Testis (tissue), 2 donors: ENCODE measurements at regions not wholly inside any gene's neighbourhood (a gene's known extent, or its start where the extent isn't known, plus 50 kb on each side); places are given as distances from the start of the nearest gene placed in this dataset.

Experiments
- DNase-seq: peaks from one replicate; pipeline ENCODE4 v3.0.0-alpha.2; 2019
- H3K27ac ChIP-seq, 2 donors: fragments of 200-600 bp; sonication (generic); one replicate each; pipeline ENCODE4 v1.5.1; 2019
- H3K27me3 ChIP-seq: fragments of 200-600 bp; sonication (generic); one replicate; pipeline ENCODE4 v1.5.1; 2019
- H3K36me3 ChIP-seq: fragments of 200-600 bp; sonication (generic); one replicate; pipeline ENCODE4 v1.5.1; 2017; ENCODE audit warnings: low read depth; ENCODE audit errors: missing control alignments
- H3K4me1 ChIP-seq: fragments of 200-600 bp; sonication (generic); one replicate; pipeline ENCODE4 v1.5.1; 2019
- H3K4me3 ChIP-seq, 2 donors: fragments of 200-600 bp; sonication (generic); one replicate each; pipeline ENCODE4 v1.5.1; 2017 to 2019
- H3K9me3 ChIP-seq: fragments of 200-600 bp; sonication (generic); one replicate; pipeline ENCODE4 v1.5.1; 2017
- POLR2A ChIP-seq: fragments of 450-650 bp; IDR thresholded peaks from one replicate; pipeline ENCODE4 v1.6.1; 2017; ENCODE audit warnings: antibody characterized with exemption, mild to moderate bottlenecking, moderate library complexity
- whole genome bisulfite sequencing, 2 donors: methylation state at CpG; one replicate each; pipeline ENCODE4 v1.1.5; 2018; 5-methylcytosine and 5-hydroxymethylcytosine counted together
- intact Hi-C: fragments of 100-400 bp; cut with DNase I; formaldehyde crosslinking; loops from one replicate; pipeline ENCODE4 v1.15.1; 2023; ENCODE audit warnings: low total_unique reads
- TF ChIP-seq, protein P1 (sequence below), 3 experiments: fragments of 450-650 bp in 2 of 3; fragments of 200-600 bp in 1 of 3; sonication (generic) in 1 of 3; IDR thresholded peaks; one replicate each; pipeline ENCODE4 v1.5.1; 2016 to 2019; ENCODE audit warnings: antibody characterized with exemption in 3 of 3, mild to moderate bottlenecking in 2 of 3, moderate library complexity in 1 of 3

DNA sequence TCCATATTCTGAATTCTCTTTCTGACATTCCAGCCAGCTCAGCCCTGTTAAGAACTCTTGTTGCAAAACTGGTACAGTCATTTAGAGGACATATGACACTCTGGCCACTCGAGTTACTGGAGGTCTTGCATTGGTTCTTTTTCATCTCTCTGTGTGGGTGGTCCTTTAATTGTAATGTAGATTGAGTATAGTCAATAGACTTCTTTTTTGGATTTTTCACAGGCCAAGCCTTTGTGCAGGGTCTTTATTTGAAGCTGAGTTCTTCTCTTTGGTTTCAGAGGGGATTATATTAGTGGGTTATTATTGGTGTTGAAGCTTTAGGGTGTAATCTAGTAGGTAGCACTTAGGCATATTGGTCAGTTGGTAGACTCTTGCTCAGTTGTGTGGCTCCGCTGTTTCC lies 118.0 kb upstream of the GIMD1 start:
- no peak for DNase-seq
- no peaks in the 10 kb centered on the region for H3K9me3 ChIP-seq
- TF ChIP-seq POLR2A = no peak
- TF ChIP-seq, protein P1, sequence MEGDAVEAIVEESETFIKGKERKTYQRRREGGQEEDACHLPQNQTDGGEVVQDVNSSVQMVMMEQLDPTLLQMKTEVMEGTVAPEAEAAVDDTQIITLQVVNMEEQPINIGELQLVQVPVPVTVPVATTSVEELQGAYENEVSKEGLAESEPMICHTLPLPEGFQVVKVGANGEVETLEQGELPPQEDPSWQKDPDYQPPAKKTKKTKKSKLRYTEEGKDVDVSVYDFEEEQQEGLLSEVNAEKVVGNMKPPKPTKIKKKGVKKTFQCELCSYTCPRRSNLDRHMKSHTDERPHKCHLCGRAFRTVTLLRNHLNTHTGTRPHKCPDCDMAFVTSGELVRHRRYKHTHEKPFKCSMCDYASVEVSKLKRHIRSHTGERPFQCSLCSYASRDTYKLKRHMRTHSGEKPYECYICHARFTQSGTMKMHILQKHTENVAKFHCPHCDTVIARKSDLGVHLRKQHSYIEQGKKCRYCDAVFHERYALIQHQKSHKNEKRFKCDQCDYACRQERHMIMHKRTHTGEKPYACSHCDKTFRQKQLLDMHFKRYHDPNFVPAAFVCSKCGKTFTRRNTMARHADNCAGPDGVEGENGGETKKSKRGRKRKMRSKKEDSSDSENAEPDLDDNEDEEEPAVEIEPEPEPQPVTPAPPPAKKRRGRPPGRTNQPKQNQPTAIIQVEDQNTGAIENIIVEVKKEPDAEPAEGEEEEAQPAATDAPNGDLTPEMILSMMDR (IDR thresholded peaks at IDR 0.05) = no peak
- H3K4me3 ChIP-seq = no peak overlapping the region
- 73 to 85% methylated on average over 2 of the region's 2 CpGs for WGBS, 2 donors
- intact Hi-C loops = no loop called here
- H3K36me3 ChIP-seq = no peaks in the 10 kb centered on the region
- no peaks in the 10 kb centered on the region for H3K27me3 ChIP-seq
- H3K27ac ChIP-seq = no peak overlapping the region
- H3K4me1 ChIP-seq = no peaks in the 10 kb centered on the region

- Histone ChIP-seq H3K4me1 (no peaks in the 10 kb centered on the region), H3K27me3 (no peaks in the 10 kb centered on the region), H3K9me3 (no peaks in the 10 kb centered on the region), H3K4me3 (no peak overlapping the region), H3K36me3 (no peaks in the 10 kb centered on the region), H3K27ac (no peak overlapping the region)
- intact Hi-C loops = no loop called here
- no peak for DNase-seq
- 75 to 83% methylated on average over 3 of the region's 3 CpGs for WGBS, 2 donors
- TF ChIP-seq, protein P1 (IDR thresholded peaks at IDR 0.05) = no peak
- no peak for TF ChIP-seq POLR2A
Observed at GRCh38 chr4:106481801-106482200, 113.2 kb upstream of the GIMD1 start.

DNA sequence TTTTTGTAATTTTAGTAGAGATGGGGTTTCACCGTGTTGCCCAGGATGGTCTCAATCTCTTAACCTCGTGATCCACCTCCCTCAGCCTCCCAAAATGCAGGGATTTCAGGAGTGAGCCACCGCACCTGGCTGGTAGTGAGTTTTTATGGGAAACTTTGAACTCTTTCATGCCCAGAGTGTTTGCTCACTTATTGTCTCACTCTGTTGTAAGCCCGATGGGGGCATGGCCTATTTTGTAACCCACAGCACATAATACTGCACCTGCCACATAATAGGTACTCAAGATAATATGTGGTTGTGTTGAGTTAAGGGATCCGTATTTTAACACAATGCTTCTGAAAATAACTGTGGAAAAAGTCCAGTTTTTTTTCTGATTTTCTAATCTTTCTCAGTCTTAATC lies 109.6 kb upstream of the GIMD1 start:
- Histone ChIP-seq H3K4me1 (no peaks in the 10 kb centered on the region), H3K27me3 (no peaks in the 10 kb centered on the region), H3K36me3 (no peaks in the 10 kb centered on the region), H3K27ac (no peak overlapping the region), H3K9me3 (no peaks in the 10 kb centered on the region), H3K4me3 (no peak overlapping the region)
- DNase-seq = no peak
- WGBS, 2 donors = 89 to 94% methylated on average over 5 of the region's 5 CpGs
- TF ChIP-seq, protein P1 (IDR thresholded peaks at IDR 0.05) = no peak
- TF ChIP-seq POLR2A = no peak
- intact Hi-C loops = no loop called here

DNA sequence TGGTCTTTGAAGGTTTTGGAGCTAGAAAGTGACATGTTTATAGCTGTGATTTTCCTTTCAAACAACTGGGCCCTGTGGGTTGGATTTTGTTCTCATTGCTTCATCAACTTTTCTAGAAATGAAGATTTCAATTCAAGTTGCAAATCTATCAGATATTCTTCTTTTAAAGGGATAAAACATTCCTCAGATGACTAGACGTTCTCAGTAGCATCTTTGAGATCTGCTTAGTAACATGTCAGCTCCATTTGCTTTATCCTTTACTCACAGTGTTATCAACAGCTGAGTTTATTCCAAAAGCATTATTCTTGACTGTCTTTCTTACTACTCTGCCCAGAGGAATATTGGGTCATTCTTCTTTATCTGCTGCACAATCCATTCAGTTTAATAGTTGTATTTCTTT lies 108.2 kb upstream of the GIMD1 start:
- intact Hi-C loops = no loop called here

DNA sequence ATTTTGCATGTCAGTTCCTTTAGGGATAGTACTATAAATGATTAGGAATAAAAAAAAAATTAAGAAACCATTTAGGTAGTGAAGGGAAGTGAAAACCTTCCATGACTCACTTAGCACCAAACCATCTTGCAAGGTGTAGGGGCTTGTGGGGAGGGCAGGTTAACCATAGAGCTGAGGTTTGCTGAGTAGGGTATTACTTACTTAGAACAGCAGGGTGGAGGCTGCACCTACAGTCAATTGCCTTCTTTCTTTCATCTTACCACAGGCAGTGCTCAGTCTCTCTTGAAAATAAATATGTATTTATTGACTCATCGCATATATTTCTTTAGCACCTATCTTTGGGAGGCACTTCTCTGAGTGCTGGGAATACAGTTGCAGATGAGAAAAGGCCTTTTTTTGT lies 104.9 kb upstream of the GIMD1 start:
- no peak overlapping the region for H3K4me3 ChIP-seq
- no peaks in the 10 kb centered on the region for H3K27me3 ChIP-seq
- WGBS, 2 donors = 82 to 86% methylated on average over 1 of the region's 1 CpG
- no peaks in the 10 kb centered on the region for H3K36me3 ChIP-seq
- no peak overlapping the region for H3K27ac ChIP-seq
- no peak for DNase-seq
- TF ChIP-seq POLR2A = no peak
- TF ChIP-seq, protein P1 (IDR thresholded peaks at IDR 0.05) = no peak
- intact Hi-C loops = no loop called here
- no peaks in the 10 kb centered on the region for H3K9me3 ChIP-seq
- no peaks in the 10 kb centered on the region for H3K4me1 ChIP-seq

More for the DNA sequence above, 108.2 kb upstream of the GIMD1 start:
- Histone ChIP-seq H3K4me3 (no peak overlapping the region), H3K27me3 (no peaks in the 10 kb centered on the region), H3K36me3 (no peaks in the 10 kb centered on the region), H3K4me1 (no peaks in the 10 kb centered on the region), H3K9me3 (no peaks in the 10 kb centered on the region), H3K27ac (no peak overlapping the region)
- no peak for DNase-seq
- TF ChIP-seq, protein P1 (IDR thresholded peaks at IDR 0.05) = no peak
- TF ChIP-seq POLR2A = no peak
- 36% methylated on average over 1 of the region's 1 CpG for WGBS, 2 donors
